IMR-90 (cell line): ENCODE measurements at regions not wholly inside any gene's neighbourhood (a gene's known extent, or its start where the extent isn't known, plus 50 kb on each side); places are given as distances from the start of the nearest gene placed in this dataset.

Experiments used
- ATAC-seq: fragments of 200-7000 bp; cut with Tn5 transposase; 2 replicates; pipeline ENCODE4 v1.9.1; 2020; ENCODE audit warnings: low read depth, mild to moderate bottlenecking, moderate library complexity
- BruUV-seq: library from RNA; stranded (reverse); fragments of 400-500 nt; replicated peaks from 2 replicates; lab custom pipeline; 2021; lab: Mats Ljungman, UMichigan
- CTCF ChIA-PET: fragments of 300-600 bp; formaldehyde crosslinking; extraction: SDS; loops from one replicate; lab custom pipeline; 2021; ENCODE audit warnings: antibody characterized with exemption; lab: Yijun Ruan, JAX
- POLR2A ChIA-PET: fragments of 300-600 bp; sonication (Branson Sonifier 250); formaldehyde crosslinking; loops from one replicate; lab custom pipeline; 2022; ENCODE audit warnings: antibody characterized with exemption; ENCODE audit not compliant: unreplicated experiment; lab: Charles Lee
- DNase-seq: peaks from one replicate; pipeline ENCODE4 v3.0.0; 2013
- H2AFZ ChIP-seq: replicated peaks from 2 replicates; pipeline ENCODE3; 2013; ENCODE audit warnings: low read length, mild to moderate bottlenecking; ENCODE audit not compliant: poor library complexity
- H2AK5ac ChIP-seq: 2 replicates; pipeline ENCODE4 v1.6.1; 2013; ENCODE audit warnings: low read depth, low read length, inconsistent platforms
- H2AK9ac ChIP-seq: replicated peaks from 2 replicates; pipeline ENCODE3; 2013; ENCODE audit warnings: mild to moderate bottlenecking, low read depth, low read length, moderate library complexity; ENCODE audit not compliant: poor library complexity
- H2BK120ac ChIP-seq: 2 replicates; pipeline ENCODE4 v1.6.1; 2013; ENCODE audit warnings: low read depth, low read length, inconsistent platforms
- H2BK15ac ChIP-seq: 3 replicates; pipeline ENCODE4 v1.6.1; 2013; ENCODE audit warnings: low read depth, low read length, inconsistent platforms
- H2BK20ac ChIP-seq: 2 replicates; pipeline ENCODE4 v1.6.1; 2013; ENCODE audit warnings: low read depth, mild to moderate bottlenecking, inconsistent platforms, low read length, moderate library complexity
- H2BK5ac ChIP-seq: 2 replicates; pipeline ENCODE4 v1.6.1; 2013; ENCODE audit warnings: mild to moderate bottlenecking, low read depth, low read length, inconsistent platforms; ENCODE audit not compliant: poor library complexity, severe bottlenecking
- H3K14ac ChIP-seq: replicated peaks from 2 replicates; pipeline ENCODE4 v1.6.1; 2013; ENCODE audit warnings: low read depth, low read length, inconsistent platforms
- H3K18ac ChIP-seq: 2 replicates; pipeline ENCODE4 v1.6.1; 2013; ENCODE audit warnings: low read depth, low read length, control low read depth
- H3K23ac ChIP-seq: 2 replicates; pipeline ENCODE4 v1.6.1; 2013; ENCODE audit warnings: low read depth, low read length, inconsistent platforms
- H3K27ac ChIP-seq: 2 replicates; pipeline ENCODE4 v1.5.1; 2013; ENCODE audit warnings: mild to moderate bottlenecking, control low read depth, low read length; ENCODE audit not compliant: insufficient read depth
- H3K27me3 ChIP-seq: 2 replicates; pipeline ENCODE4 v1.6.1; 2013; ENCODE audit warnings: low read length; ENCODE audit not compliant: control insufficient read depth, insufficient read depth
- H3K36me3 ChIP-seq: 2 replicates; pipeline ENCODE4 v1.6.1; 2013; ENCODE audit warnings: low read length, mixed read lengths; ENCODE audit not compliant: control insufficient read depth, insufficient read depth
- H3K4ac ChIP-seq: 2 replicates; pipeline ENCODE4 v1.6.1; 2013; ENCODE audit warnings: low read depth, low read length, inconsistent platforms
- H3K4me1 ChIP-seq: 2 replicates; pipeline ENCODE4 v1.6.1; 2013; ENCODE audit warnings: low read length, mixed read lengths; ENCODE audit not compliant: control insufficient read depth, insufficient read depth
- H3K4me2 ChIP-seq: 2 replicates; pipeline ENCODE4 v1.6.1; 2013; ENCODE audit warnings: low read depth, mild to moderate bottlenecking, control low read depth, low read length, moderate library complexity
- H3K4me3 ChIP-seq: 2 replicates; pipeline ENCODE4 v1.5.1; 2013; ENCODE audit warnings: low read depth, mild to moderate bottlenecking, control low read depth, low read length, moderate library complexity; ENCODE audit not compliant: insufficient read depth
- H3K56ac ChIP-seq: 2 replicates; pipeline ENCODE4 v1.6.1; 2013; ENCODE audit warnings: low read length, inconsistent platforms; ENCODE audit not compliant: insufficient read depth; ENCODE audit errors: extremely low read depth
- H3K79me1 ChIP-seq, 2 experiments: 2 replicates each; pipeline ENCODE4 v1.6.1; 2013; ENCODE audit warnings: low read length in 2 of 2, inconsistent platforms in 1 of 2, low read depth in 1 of 2
- H3K9ac ChIP-seq: 2 replicates; pipeline ENCODE4 v1.6.1; 2013; ENCODE audit warnings: low read depth, low read length, control low read depth
- H3K9me1 ChIP-seq: 2 replicates; pipeline ENCODE4 v1.6.1; 2013; ENCODE audit warnings: low read length, inconsistent platforms; ENCODE audit not compliant: insufficient read depth
- H3K9me3 ChIP-seq: 2 replicates; pipeline ENCODE4 v1.6.1; 2013; ENCODE audit warnings: low read length; ENCODE audit not compliant: control insufficient read depth, insufficient read depth
- H4K20me1 ChIP-seq: 2 replicates; pipeline ENCODE4 v1.6.1; 2013; ENCODE audit warnings: low read length, inconsistent platforms; ENCODE audit not compliant: insufficient read depth
- H4K5ac ChIP-seq: 2 replicates; pipeline ENCODE4 v1.6.1; 2013; ENCODE audit warnings: mild to moderate bottlenecking, low read depth, low read length, control low read depth
- H4K8ac ChIP-seq, 2 experiments: 2 replicates each; pipeline ENCODE4 v1.6.1; 2013; ENCODE audit warnings: low read depth in 2 of 2, low read length in 2 of 2, control low read depth in 1 of 2, inconsistent platforms in 1 of 2
- H4K91ac ChIP-seq: 2 replicates; pipeline ENCODE4 v1.6.1; 2013; ENCODE audit warnings: low read depth, low read length, inconsistent platforms; ENCODE audit not compliant: insufficient read depth
- BHLHE40 ChIP-seq: fragments of 150-350 bp; IDR thresholded peaks from 2 replicates; pipeline ENCODE4 v1.6.1; 2016; ENCODE audit warnings: mild to moderate bottlenecking, low read depth, low read length
- CEBPB ChIP-seq: IDR thresholded peaks from 2 replicates; pipeline ENCODE4 v1.6.1; 2012; ENCODE audit warnings: low read depth, low read length, improper control_type of control experiment
- CHD1 ChIP-seq: IDR thresholded peaks from 2 replicates; pipeline ENCODE4 v1.6.1; 2012; ENCODE audit warnings: low read depth, low read length, improper control_type of control experiment
- FOS ChIP-seq: fragments of 150-350 bp; IDR thresholded peaks from 2 replicates; pipeline ENCODE4 v1.6.1; 2016; ENCODE audit warnings: low read depth, low read length
- MAFK ChIP-seq: IDR thresholded peaks from 2 replicates; pipeline ENCODE4 v1.6.1; 2012; ENCODE audit warnings: low read depth, low read length, improper control_type of control experiment
- MAZ ChIP-seq: IDR thresholded peaks from 2 replicates; pipeline ENCODE4 v1.6.1; 2012; ENCODE audit warnings: low read depth, mild to moderate bottlenecking, low read length, improper control_type of control experiment, moderate library complexity, borderline replicate concordance
- MXI1 ChIP-seq: IDR thresholded peaks from 2 replicates; pipeline ENCODE4 v1.6.1; 2012; ENCODE audit warnings: low read depth, mild to moderate bottlenecking, low read length, moderate library complexity, borderline replicate concordance
- NFE2L2 ChIP-seq: fragments of 150-350 bp; IDR thresholded peaks from 2 replicates; pipeline ENCODE4 v1.6.1; 2016; ENCODE audit warnings: low read depth, mild to moderate bottlenecking, low read length
- POLR2A ChIP-seq: IDR thresholded peaks from 2 replicates; pipeline ENCODE4 v1.6.1; 2012; ENCODE audit warnings: mild to moderate bottlenecking, low read depth, low read length
- RAD21 ChIP-seq: IDR thresholded peaks from 2 replicates; pipeline ENCODE4 v1.6.1; 2012; ENCODE audit warnings: low read length, improper control_type of control experiment
- RCOR1 ChIP-seq: IDR thresholded peaks from 2 replicates; pipeline ENCODE4 v1.6.1; 2012; ENCODE audit warnings: mild to moderate bottlenecking, low read length, improper control_type of control experiment; ENCODE audit not compliant: insufficient replicate concordance
- RFX5 ChIP-seq: IDR thresholded peaks from 2 replicates; pipeline ENCODE4 v1.8.0; 2012; ENCODE audit warnings: low read depth, mild to moderate bottlenecking, low read length, moderate library complexity
- SMC3 ChIP-seq: fragments of 150-350 bp; IDR thresholded peaks from 2 replicates; pipeline ENCODE4 v1.6.1; 2016; ENCODE audit warnings: low read depth, mild to moderate bottlenecking, antibody characterized with exemption, low read length, moderate library complexity
- WGBS, 2 experiments: methylation state at CpG; one replicate each; pipeline versions ENCODE4 v1.1.5 to v1.1.7; 2013; ENCODE audit warnings: missing lambda C conversion rate in 2 of 2; ENCODE audit not compliant: insufficient read length in 1 of 2; ENCODE audit errors: extremely low coverage in 2 of 2; 5-methylcytosine and 5-hydroxymethylcytosine counted together
- dilution Hi-C: fragments of 300-500 bp; cut with HindIII; formaldehyde crosslinking; loops from one replicate; pipeline ENCODE4 v1.14.3; 2018; ENCODE audit warnings: low sequenced_read_pairs; ENCODE audit not compliant: unreplicated experiment
- in situ Hi-C: fragments of 300-500 bp; cut with MboI; formaldehyde crosslinking; loops from 3 replicates; pipeline ENCODE4 v1.14.3; 2019; ENCODE audit warnings: low sequenced_read_pairs, inconsistent platforms, mixed read lengths
- intact Hi-C: fragments of 100-400 bp; cut with micrococcal nuclease; formaldehyde crosslinking; loops from 2 replicates; pipeline ENCODE4 v1.10.0; 2022
- TF ChIP-seq, protein P1 (sequence below): fragments of 150-350 bp; IDR thresholded peaks from 2 replicates; pipeline ENCODE4 v1.6.1; 2016; ENCODE audit warnings: low read depth, mild to moderate bottlenecking, low read length, moderate library complexity, borderline replicate concordance
- TF ChIP-seq, protein P2 (sequence below): conservative IDR thresholded peaks from 2 replicates; pipeline ENCODE4 v1.5.1; 2012; ENCODE audit warnings: mild to moderate bottlenecking, low read depth, low read length, improper control_type of control experiment
- TF ChIP-seq, protein P3 (sequence below): fragments of 150-350 bp; IDR thresholded peaks from 2 replicates; pipeline ENCODE4 v1.6.1; 2017; ENCODE audit warnings: mild to moderate bottlenecking, antibody characterized with exemption, low read length, low read depth

DNA sequence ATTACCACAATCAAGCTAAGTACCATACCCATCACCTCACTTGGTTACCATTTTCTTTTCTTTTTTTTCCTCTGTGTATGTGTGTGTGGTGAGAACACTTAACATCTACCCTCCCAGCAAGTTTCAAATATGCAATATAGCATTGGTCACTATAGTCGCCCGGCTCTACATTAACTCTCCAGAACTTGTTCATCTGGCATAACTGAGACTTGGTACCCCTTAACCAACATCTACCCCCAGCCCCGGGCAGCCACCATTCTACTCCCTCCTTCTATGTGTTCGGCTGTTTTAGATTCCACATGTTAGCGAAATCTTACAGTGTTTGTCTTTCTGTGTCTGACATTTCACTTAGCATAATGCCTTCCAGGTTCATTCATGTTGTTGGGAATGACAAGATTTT lies 89.0 kb upstream of the TOP1 start:
- Histone ChIP-seq H3K27ac (no peak overlapping the region), H3K9me1 (peaks cover 4% of the 10 kb centered on the region; the same call in 1 of the 2 replicates), H3K4ac (no peak overlapping the region), H2BK120ac (no peak overlapping the region), H3K18ac (no peak overlapping the region), H3K9ac (no peak overlapping the region), H4K91ac (no peak overlapping the region), H3K36me3 (no peaks in the 10 kb centered on the region), H3K79me1 (no peaks in the 10 kb centered on the region), H4K8ac (no peak overlapping the region), H2BK15ac (no peak overlapping the region), H3K9me3 (no peaks in the 10 kb centered on the region), H3K56ac (no peak overlapping the region), H3K4me3 (no peak overlapping the region), H4K20me1 (no peaks in the 10 kb centered on the region; the same call in 1 of the 2 replicates), H3K14ac (no peak overlapping the region), H2BK5ac (no peak overlapping the region), H3K4me2 (no peak overlapping the region), H4K5ac (no peak overlapping the region), H3K23ac (no peak overlapping the region), H2AK9ac (no peak overlapping the region), H2AFZ (no peak overlapping the region), H2BK20ac (no peak overlapping the region), H3K27me3 (no peaks in the 10 kb centered on the region), H3K4me1 (peaks cover 1% of the 10 kb centered on the region; the same call in 1 of the 2 replicates), H2AK5ac (no peak overlapping the region)
- DNase-seq = no peak
- dilution Hi-C loops (no loop called here), in situ Hi-C loops (loop anchor here (10.0 kb wide), 1 partner anchor 195 kb away; no protein-coding TSS in a partner anchor), intact Hi-C loops (no loop called here)
- BruUV-seq = no TSS peak
- ChIA-PET POLR2A (no interaction called here), CTCF (no interaction called here)
- TF ChIP-seq CHD1 (no peak), MAFK (no peak), RAD21 (no peak), CEBPB (no peak), RCOR1 (no peak), MAZ (no peak), FOS (no peak), NFE2L2 (no peak), MXI1 (no peak), BHLHE40 (no peak), RFX5 (no peak), POLR2A (no peak), SMC3 (no peak)
- TF ChIP-seq, protein P1, sequence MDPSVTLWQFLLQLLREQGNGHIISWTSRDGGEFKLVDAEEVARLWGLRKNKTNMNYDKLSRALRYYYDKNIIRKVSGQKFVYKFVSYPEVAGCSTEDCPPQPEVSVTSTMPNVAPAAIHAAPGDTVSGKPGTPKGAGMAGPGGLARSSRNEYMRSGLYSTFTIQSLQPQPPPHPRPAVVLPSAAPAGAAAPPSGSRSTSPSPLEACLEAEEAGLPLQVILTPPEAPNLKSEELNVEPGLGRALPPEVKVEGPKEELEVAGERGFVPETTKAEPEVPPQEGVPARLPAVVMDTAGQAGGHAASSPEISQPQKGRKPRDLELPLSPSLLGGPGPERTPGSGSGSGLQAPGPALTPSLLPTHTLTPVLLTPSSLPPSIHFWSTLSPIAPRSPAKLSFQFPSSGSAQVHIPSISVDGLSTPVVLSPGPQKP = no peak
- TF ChIP-seq, protein P2, sequence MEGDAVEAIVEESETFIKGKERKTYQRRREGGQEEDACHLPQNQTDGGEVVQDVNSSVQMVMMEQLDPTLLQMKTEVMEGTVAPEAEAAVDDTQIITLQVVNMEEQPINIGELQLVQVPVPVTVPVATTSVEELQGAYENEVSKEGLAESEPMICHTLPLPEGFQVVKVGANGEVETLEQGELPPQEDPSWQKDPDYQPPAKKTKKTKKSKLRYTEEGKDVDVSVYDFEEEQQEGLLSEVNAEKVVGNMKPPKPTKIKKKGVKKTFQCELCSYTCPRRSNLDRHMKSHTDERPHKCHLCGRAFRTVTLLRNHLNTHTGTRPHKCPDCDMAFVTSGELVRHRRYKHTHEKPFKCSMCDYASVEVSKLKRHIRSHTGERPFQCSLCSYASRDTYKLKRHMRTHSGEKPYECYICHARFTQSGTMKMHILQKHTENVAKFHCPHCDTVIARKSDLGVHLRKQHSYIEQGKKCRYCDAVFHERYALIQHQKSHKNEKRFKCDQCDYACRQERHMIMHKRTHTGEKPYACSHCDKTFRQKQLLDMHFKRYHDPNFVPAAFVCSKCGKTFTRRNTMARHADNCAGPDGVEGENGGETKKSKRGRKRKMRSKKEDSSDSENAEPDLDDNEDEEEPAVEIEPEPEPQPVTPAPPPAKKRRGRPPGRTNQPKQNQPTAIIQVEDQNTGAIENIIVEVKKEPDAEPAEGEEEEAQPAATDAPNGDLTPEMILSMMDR = no peak
- TF ChIP-seq, protein P3, sequence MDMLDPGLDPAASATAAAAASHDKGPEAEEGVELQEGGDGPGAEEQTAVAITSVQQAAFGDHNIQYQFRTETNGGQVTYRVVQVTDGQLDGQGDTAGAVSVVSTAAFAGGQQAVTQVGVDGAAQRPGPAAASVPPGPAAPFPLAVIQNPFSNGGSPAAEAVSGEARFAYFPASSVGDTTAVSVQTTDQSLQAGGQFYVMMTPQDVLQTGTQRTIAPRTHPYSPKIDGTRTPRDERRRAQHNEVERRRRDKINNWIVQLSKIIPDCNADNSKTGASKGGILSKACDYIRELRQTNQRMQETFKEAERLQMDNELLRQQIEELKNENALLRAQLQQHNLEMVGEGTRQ = no peak
- no peak for ATAC-seq
- no CpG with 5 or more reads among the region's 5 CpGs for WGBS, 2 experiments
